CD4-positive, alpha-beta memory T cell (primary cell): ENCODE measurements at regions not wholly inside any gene's neighbourhood (a gene's known extent, or its start where the extent isn't known, plus 50 kb on each side); places are given as distances from the start of the nearest gene placed in this dataset.

Experiments used
- CTCF ChIA-PET: fragments of 350-600 bp; sonication (Branson Sonifier 250); formaldehyde crosslinking; loops from one replicate; lab custom pipeline; 2021; ENCODE audit warnings: inconsistent platforms; ENCODE audit not compliant: partially characterized antibody; lab: Charles Lee
- POLR2A ChIA-PET: fragments of 350-600 bp; sonication (Branson Sonifier 250); formaldehyde crosslinking; loops from one replicate; lab custom pipeline; 2021; ENCODE audit not compliant: partially characterized antibody; lab: Charles Lee
- DNase-seq, 5 donors: peaks; one replicate each; pipeline versions ENCODE4 v3.0.0 to v3.0.0-alpha.2; 2020 to 2022; ENCODE audit warnings: mixed read lengths in 1 of 5
- H3K27ac ChIP-seq: one replicate; pipeline ENCODE4 v1.7.0; 2013; ENCODE audit warnings: low read depth, low read length
- H3K27me3 ChIP-seq: 2 replicates; pipeline ENCODE4 v1.7.0; 2013; ENCODE audit warnings: mild to moderate bottlenecking, low read length, moderate library complexity; ENCODE audit not compliant: insufficient read depth
- H3K36me3 ChIP-seq: 2 replicates; pipeline ENCODE4 v1.7.0; 2013; ENCODE audit warnings: mild to moderate bottlenecking, low read length, moderate library complexity; ENCODE audit not compliant: insufficient read depth
- H3K4me1 ChIP-seq: 2 replicates; pipeline ENCODE4 v1.7.0; 2013; ENCODE audit warnings: mild to moderate bottlenecking, low read length, moderate library complexity; ENCODE audit not compliant: insufficient read depth
- H3K4me3 ChIP-seq, 2 donors: one replicate each; pipeline ENCODE4 v1.7.0; 2013; ENCODE audit warnings: low read length in 2 of 2, mild to moderate bottlenecking in 1 of 2
- H3K9me3 ChIP-seq, 2 donors: one replicate each; pipeline ENCODE4 v1.7.0; 2013; ENCODE audit warnings: low read length in 2 of 2, control low read depth in 1 of 2; ENCODE audit not compliant: control insufficient read depth in 1 of 2
- H3K27ac Mint-ChIP-seq, 7 donors: one replicate each; pipeline ENCODE4 v1.8.0; 2020 to 2021; ENCODE audit warnings: mixed read lengths in 7 of 7, mild to moderate bottlenecking in 6 of 7, inconsistent platforms in 3 of 7, moderate library complexity in 3 of 7
- H3K27me3 Mint-ChIP-seq, 2 donors: one replicate each; pipeline ENCODE4 v1.8.0; 2020 to 2021; ENCODE audit warnings: mixed read lengths in 2 of 2
- H3K36me3 Mint-ChIP-seq, 2 donors: one replicate each; pipeline ENCODE4 v1.8.0; 2020 to 2021; ENCODE audit warnings: mixed read lengths in 2 of 2, inconsistent platforms in 1 of 2, mild to moderate bottlenecking in 1 of 2
- H3K4me1 Mint-ChIP-seq, 4 donors: one replicate each; pipeline ENCODE4 v1.8.0; 2020 to 2021; ENCODE audit warnings: mixed read lengths in 4 of 4, mild to moderate bottlenecking in 1 of 4
- H3K4me3 Mint-ChIP-seq, 8 donors: one replicate each; pipeline ENCODE4 v1.8.0; 2020 to 2021; ENCODE audit warnings: mixed read lengths in 8 of 8, mild to moderate bottlenecking in 7 of 8, moderate library complexity in 6 of 8, inconsistent platforms in 3 of 8
- H3K9me3 Mint-ChIP-seq, 8 donors: one replicate each; pipeline ENCODE4 v1.8.0; 2020 to 2021; ENCODE audit warnings: mixed read lengths in 8 of 8, mild to moderate bottlenecking in 5 of 8, inconsistent platforms in 3 of 8, moderate library complexity in 1 of 8
- intact Hi-C: fragments of 100-400 bp; cut with micrococcal nuclease; formaldehyde crosslinking; loops from one replicate; pipeline ENCODE4 v1.15.1; 2023

DNA sequence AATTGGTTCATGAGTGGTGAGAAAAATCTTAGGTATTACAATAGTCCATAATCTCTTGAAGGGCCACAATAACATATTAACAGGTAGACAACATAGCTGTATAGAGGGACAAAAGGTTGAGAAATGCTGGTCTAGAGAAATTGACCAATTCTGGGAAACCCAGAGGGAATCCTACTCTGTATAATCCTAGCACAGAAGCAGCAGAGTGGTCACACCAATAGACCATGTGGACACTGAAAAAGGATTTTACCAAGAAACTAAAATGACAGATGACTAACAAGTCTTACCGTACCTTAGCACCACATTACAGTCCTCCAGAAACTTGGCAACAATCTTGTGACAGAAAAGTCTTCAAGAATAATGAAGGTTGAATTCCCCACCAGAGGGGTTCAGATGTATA lies 169.1 kb upstream of the PCDH18 start:
- H3K27ac Mint-ChIP-seq, result no peak overlapping the region
- Histone ChIP-seq H3K4me3 (no peak overlapping the region), H3K4me1 (no peaks in the 10 kb centered on the region), H3K27ac (no peak overlapping the region), H3K27me3 (no peaks in the 10 kb centered on the region), H3K9me3 (no peaks in the 10 kb centered on the region), H3K36me3 (no peaks in the 10 kb centered on the region)
- peaks cover 0 to 10% (median 5%) of the 10 kb centered on the region in 8 donors for H3K9me3 Mint-ChIP-seq
- H3K27me3 Mint-ChIP-seq, result no peaks in the 10 kb centered on the region
- no peak overlapping the region for H3K4me3 Mint-ChIP-seq
- intact Hi-C loops, result no loop called here
- no peaks in the 10 kb centered on the region for H3K4me1 Mint-ChIP-seq
- no peak for DNase-seq
- H3K36me3 Mint-ChIP-seq, result no peaks in the 10 kb centered on the region
- CTCF ChIA-PET, result no interaction called here
- POLR2A ChIA-PET, result no interaction called here

DNA sequence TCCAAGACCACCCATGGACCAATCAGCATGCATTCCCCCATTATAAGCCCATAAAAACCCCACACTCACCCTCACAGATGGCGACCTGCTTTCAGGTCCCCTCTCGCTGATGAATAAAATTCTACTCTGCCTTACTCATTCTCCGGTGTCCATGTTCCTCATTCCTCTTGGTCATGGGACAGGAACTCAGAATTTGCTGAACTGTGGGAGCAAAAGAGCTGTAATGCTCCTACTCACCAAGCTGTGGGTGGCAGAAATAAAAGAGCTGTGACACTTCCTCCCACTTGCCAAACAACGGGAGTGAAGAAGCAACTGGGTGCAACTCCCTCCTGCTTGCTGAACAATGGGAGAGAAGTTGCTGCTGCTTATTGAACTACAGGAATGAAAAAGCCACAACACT lies 168.5 kb upstream of the PCDH18 start:
- no peaks in the 10 kb centered on the region for H3K36me3 Mint-ChIP-seq
- H3K27ac Mint-ChIP-seq, result no peak overlapping the region
- Histone ChIP-seq H3K4me3 (no peak overlapping the region), H3K27me3 (no peaks in the 10 kb centered on the region), H3K4me1 (no peaks in the 10 kb centered on the region), H3K27ac (no peak overlapping the region), H3K36me3 (no peaks in the 10 kb centered on the region), H3K9me3 (no peaks in the 10 kb centered on the region)
- DNase-seq, result no peak
- no peaks in the 10 kb centered on the region for H3K4me1 Mint-ChIP-seq
- no peaks in the 10 kb centered on the region for H3K27me3 Mint-ChIP-seq
- no peak overlapping the region for H3K4me3 Mint-ChIP-seq
- POLR2A ChIA-PET, result no interaction called here
- intact Hi-C loops, result no loop called here
- CTCF ChIA-PET, result no interaction called here
- peaks cover 0 to 10% (median 6%) of the 10 kb centered on the region in 8 donors for H3K9me3 Mint-ChIP-seq

DNA sequence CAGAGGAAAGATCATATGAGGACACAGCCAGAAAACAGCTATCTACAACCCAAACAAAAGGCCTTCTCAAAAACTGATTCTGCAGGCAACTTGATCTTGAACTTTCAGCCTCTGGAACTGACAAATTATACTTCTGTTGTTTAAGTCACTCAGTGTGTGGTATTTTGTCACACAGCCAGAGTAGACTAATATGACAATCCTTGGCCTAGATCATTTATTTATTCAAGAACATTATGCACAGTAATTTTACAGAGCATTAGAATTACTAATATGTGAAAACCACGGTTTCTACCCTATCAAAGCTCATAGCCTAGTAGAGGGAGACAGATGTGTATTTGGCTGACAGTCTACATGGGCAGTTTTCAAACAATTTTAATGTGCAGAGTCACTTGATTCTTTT lies 167.8 kb upstream of the PCDH18 start:
- POLR2A ChIA-PET, result no interaction called here
- H3K27ac Mint-ChIP-seq, result no peak overlapping the region
- no peak overlapping the region for H3K4me3 Mint-ChIP-seq
- no peaks in the 10 kb centered on the region for H3K4me1 Mint-ChIP-seq
- Histone ChIP-seq H3K4me3 (no peak overlapping the region), H3K4me1 (no peaks in the 10 kb centered on the region), H3K27ac (no peak overlapping the region), H3K9me3 (no peaks in the 10 kb centered on the region), H3K27me3 (no peaks in the 10 kb centered on the region), H3K36me3 (no peaks in the 10 kb centered on the region)
- CTCF ChIA-PET, result no interaction called here
- H3K36me3 Mint-ChIP-seq, result no peaks in the 10 kb centered on the region
- H3K9me3 Mint-ChIP-seq, result peaks cover 0 to 12% (median 9%) of the 10 kb centered on the region in 8 donors
- no peak for DNase-seq
- intact Hi-C loops, result no loop called here
- H3K27me3 Mint-ChIP-seq, result no peaks in the 10 kb centered on the region

DNA sequence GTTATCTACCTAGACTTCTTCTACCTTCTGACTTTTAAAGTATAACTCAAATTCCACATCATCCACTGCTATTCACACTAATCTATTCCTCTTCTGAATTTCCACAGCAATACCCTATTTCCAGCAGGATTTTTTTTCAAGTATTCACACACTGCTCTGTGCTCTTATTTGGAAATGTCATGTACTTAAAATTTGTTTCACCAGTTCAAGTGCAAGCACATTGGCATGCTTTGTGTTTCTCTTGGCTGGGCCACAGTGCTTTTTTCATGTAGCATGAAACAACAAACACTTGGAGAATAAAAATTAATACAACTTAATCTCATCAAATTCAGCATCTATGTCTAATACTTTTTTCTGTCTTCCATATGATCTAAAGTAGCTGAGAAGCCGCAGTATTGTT lies 161.8 kb upstream of the PCDH18 start:
- H3K4me1 Mint-ChIP-seq, result no peaks in the 10 kb centered on the region
- POLR2A ChIA-PET, result no interaction called here
- no peak overlapping the region for H3K27ac Mint-ChIP-seq
- intact Hi-C loops, result no loop called here
- H3K27me3 Mint-ChIP-seq, result no peaks in the 10 kb centered on the region
- H3K9me3 Mint-ChIP-seq, result peaks cover 0 to 10% (median 6%) of the 10 kb centered on the region in 8 donors
- no peak overlapping the region for H3K4me3 Mint-ChIP-seq
- no peaks in the 10 kb centered on the region for H3K36me3 Mint-ChIP-seq
- Histone ChIP-seq H3K4me3 (no peak overlapping the region), H3K9me3 (no peaks in the 10 kb centered on the region), H3K27me3 (no peaks in the 10 kb centered on the region), H3K36me3 (no peaks in the 10 kb centered on the region), H3K4me1 (no peaks in the 10 kb centered on the region), H3K27ac (no peak overlapping the region)
- CTCF ChIA-PET, result no interaction called here
- no peak for DNase-seq

DNA sequence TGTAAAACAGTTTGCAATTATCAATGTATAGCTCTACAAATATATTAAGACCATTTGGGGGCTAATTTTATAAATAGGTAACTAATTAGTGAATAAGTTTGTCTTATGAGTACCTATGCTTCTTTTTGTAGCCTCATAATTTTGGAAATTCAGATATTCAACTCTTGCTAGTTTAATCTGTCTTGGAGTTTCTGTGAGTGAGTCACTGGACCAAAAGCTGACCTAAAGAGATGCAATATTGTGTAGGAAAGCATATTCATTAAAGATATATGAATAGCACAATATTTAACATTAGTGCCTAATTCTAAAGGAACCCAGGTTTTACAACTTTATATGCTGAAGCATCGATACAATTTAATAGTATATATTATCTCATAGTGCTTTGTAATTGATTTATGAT lies 161.3 kb upstream of the PCDH18 start:
- Mint-ChIP-seq H3K27ac (no peak overlapping the region), H3K4me3 (no peak overlapping the region), H3K36me3 (no peaks in the 10 kb centered on the region), H3K27me3 (no peaks in the 10 kb centered on the region), H3K9me3 (peaks cover 0 to 9% (median 5%) of the 10 kb centered on the region in 8 donors), H3K4me1 (no peaks in the 10 kb centered on the region)
- H3K9me3 ChIP-seq, result no peaks in the 10 kb centered on the region
- no peaks in the 10 kb centered on the region for H3K4me1 ChIP-seq
- H3K36me3 ChIP-seq, result no peaks in the 10 kb centered on the region
- no peak for DNase-seq
- intact Hi-C loops, result no loop called here
- ChIA-PET CTCF (no interaction called here), POLR2A (no interaction called here)
- no peak overlapping the region for H3K27ac ChIP-seq
- H3K27me3 ChIP-seq, result no peaks in the 10 kb centered on the region
- no peak overlapping the region for H3K4me3 ChIP-seq

DNA sequence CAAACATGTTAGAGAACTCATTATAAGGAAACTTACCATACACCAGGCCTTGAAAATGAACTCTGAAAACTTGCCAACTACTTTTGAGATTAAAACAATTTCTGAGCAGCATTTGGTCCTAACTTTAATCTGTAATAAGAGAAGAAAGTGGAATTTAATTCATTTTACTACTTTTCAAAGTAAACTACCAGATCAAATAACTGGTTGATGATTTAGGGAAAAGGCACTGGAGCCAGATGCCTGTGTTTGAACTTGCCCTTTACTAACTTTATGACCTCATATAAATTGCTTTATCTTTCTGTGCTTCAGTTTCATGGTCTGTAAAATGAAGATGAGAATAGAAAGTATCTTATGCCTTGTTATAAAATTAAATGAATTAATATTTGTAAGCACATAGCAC lies 159.9 kb upstream of the PCDH18 start:
- ChIA-PET CTCF (no interaction called here), POLR2A (no interaction called here)
- Histone ChIP-seq H3K9me3 (no peaks in the 10 kb centered on the region), H3K36me3 (no peaks in the 10 kb centered on the region), H3K27me3 (no peaks in the 10 kb centered on the region), H3K4me1 (no peaks in the 10 kb centered on the region), H3K27ac (no peak overlapping the region), H3K4me3 (no peak overlapping the region)
- intact Hi-C loops, result no loop called here
- peaks cover 0 to 9% (median 5%) of the 10 kb centered on the region in 8 donors for H3K9me3 Mint-ChIP-seq
- no peaks in the 10 kb centered on the region for H3K4me1 Mint-ChIP-seq
- no peak overlapping the region for H3K4me3 Mint-ChIP-seq
- H3K27ac Mint-ChIP-seq, result no peak overlapping the region
- H3K27me3 Mint-ChIP-seq, result no peaks in the 10 kb centered on the region
- no peak for DNase-seq
- no peaks in the 10 kb centered on the region for H3K36me3 Mint-ChIP-seq

DNA sequence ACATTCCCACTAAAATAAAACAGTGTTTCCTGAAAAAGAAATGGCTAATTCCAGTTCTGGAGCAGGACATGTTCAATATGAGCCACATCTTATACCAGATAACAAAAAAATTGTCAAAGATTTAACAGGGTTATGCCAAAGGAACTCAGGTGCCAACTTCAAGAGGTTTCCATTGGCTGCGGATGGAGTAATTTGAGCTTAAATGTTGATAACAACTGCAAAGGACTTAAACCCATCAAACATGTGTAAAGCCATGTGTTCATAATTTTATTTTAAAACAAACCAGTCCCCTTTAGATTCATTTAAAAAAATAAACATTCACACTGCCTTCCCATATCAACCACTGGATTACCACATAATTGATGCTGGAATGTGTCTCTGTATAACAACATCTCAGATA lies 156.4 kb upstream of the PCDH18 start:
- Histone ChIP-seq H3K4me3 (no peak overlapping the region), H3K36me3 (no peaks in the 10 kb centered on the region), H3K9me3 (no peaks in the 10 kb centered on the region), H3K4me1 (no peaks in the 10 kb centered on the region), H3K27me3 (no peaks in the 10 kb centered on the region), H3K27ac (no peak overlapping the region)
- ChIA-PET CTCF (no interaction called here), POLR2A (no interaction called here)
- H3K27ac Mint-ChIP-seq, result no peak overlapping the region
- H3K27me3 Mint-ChIP-seq, result no peaks in the 10 kb centered on the region
- DNase-seq, result no peak
- peaks cover 0 to 4% (median 0%) of the 10 kb centered on the region in 8 donors for H3K9me3 Mint-ChIP-seq
- H3K4me3 Mint-ChIP-seq, result no peak overlapping the region
- no peaks in the 10 kb centered on the region for H3K4me1 Mint-ChIP-seq
- H3K36me3 Mint-ChIP-seq, result no peaks in the 10 kb centered on the region
- intact Hi-C loops, result no loop called here

DNA sequence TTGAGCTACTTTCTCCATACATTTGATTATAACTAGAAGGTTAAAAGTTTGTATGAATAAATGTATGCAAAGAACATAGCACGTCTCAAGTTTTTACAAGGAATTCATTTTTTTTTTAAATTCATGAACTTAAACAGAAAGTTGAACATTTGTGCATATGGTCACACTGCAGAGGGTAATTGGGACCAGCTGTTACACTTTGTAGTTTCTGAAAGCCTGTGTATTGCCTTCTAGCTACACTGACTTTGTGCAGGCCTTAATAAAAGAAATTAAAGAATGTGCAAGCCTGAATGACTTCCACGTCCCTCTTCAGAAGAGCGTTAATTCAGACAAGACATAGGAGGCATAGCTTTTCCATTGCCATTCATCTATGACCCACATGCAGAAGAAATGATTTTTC lies 153.1 kb upstream of the PCDH18 start:
- Mint-ChIP-seq H3K27ac (no peak overlapping the region), H3K27me3 (no peaks in the 10 kb centered on the region), H3K4me3 (no peak overlapping the region), H3K9me3 (peaks cover 0 to 4% (median 0%) of the 10 kb centered on the region in 8 donors), H3K36me3 (no peaks in the 10 kb centered on the region), H3K4me1 (no peaks in the 10 kb centered on the region)
- no peaks in the 10 kb centered on the region for H3K9me3 ChIP-seq
- intact Hi-C loops, result no loop called here
- no peak overlapping the region for H3K4me3 ChIP-seq
- no peaks in the 10 kb centered on the region for H3K36me3 ChIP-seq
- H3K27me3 ChIP-seq, result no peaks in the 10 kb centered on the region
- ChIA-PET POLR2A (no interaction called here), CTCF (no interaction called here)
- H3K27ac ChIP-seq, result no peak overlapping the region
- DNase-seq, result no peak
- no peaks in the 10 kb centered on the region for H3K4me1 ChIP-seq
